ENCODE measurements at regions not wholly inside any gene's neighbourhood (a gene's known extent, or its start where the extent isn't known, plus 50 kb on each side); places are given as distances from the start of the nearest gene placed in this dataset.

- no peak for DNase-seq (ENCODE audit: low spot score)
- no peak for TF ChIP-seq CTCF (conservative IDR thresholded peaks at IDR 0.05; ENCODE audit: low read depth)
- H3K27ac ChIP-seq, result no peak overlapping the region
- CTCF ChIA-PET, result interaction anchor here (0.5 to 0.6 kb wide), 2 partner anchors 531 to 1833 kb away, joined by 3 read pairs; no protein-coding TSS in a partner anchor
- POLR2A ChIA-PET (ENCODE audit: low non-redundant PET), result no interaction called here
Observed at GRCh38 chr16:9462984-9463383, 371.5 kb downstream of the HAPSTR1 start.

GRCh38 chr16:9463461-9463860 is 372.0 kb downstream of the HAPSTR1 start:
- ChIA-PET CTCF (interaction anchor here (0.5 to 0.6 kb wide), 2 partner anchors 531 to 1834 kb away, joined by 3 read pairs; no protein-coding TSS in a partner anchor), POLR2A (ENCODE audit: low non-redundant PET) (no interaction called here)
- no peak for DNase-seq (ENCODE audit: low spot score)
- no peak for TF ChIP-seq CTCF (conservative IDR thresholded peaks at IDR 0.05; ENCODE audit: low read depth)
- no peak overlapping the region for H3K27ac ChIP-seq

GRCh38 chr16:9465161-9465560 is 373.7 kb downstream of the HAPSTR1 start:
- ChIA-PET CTCF (no interaction called here), POLR2A (ENCODE audit: low non-redundant PET) (no interaction called here)
- TF ChIP-seq CTCF (conservative IDR thresholded peaks at IDR 0.05; ENCODE audit: low read depth), result no peak
- no peak for DNase-seq (ENCODE audit: low spot score)
- no peak overlapping the region for H3K27ac ChIP-seq

- no peak for TF ChIP-seq CTCF (conservative IDR thresholded peaks at IDR 0.05; ENCODE audit: low read depth)
- DNase-seq (ENCODE audit: low spot score), result no peak
- ChIA-PET CTCF (no interaction called here), POLR2A (ENCODE audit: low non-redundant PET) (no interaction called here)
- no peak overlapping the region for H3K27ac ChIP-seq
Observed at GRCh38 chr16:9469512-9469911, 378.1 kb downstream of the HAPSTR1 start.

GRCh38 chr16:9476744-9477143 is 385.3 kb downstream of the HAPSTR1 start:
- no peak overlapping the region for H3K27ac ChIP-seq
- TF ChIP-seq CTCF (conservative IDR thresholded peaks at IDR 0.05; ENCODE audit: low read depth), result no peak
- ChIA-PET CTCF (no interaction called here), POLR2A (ENCODE audit: low non-redundant PET) (no interaction called here)
- DNase-seq (ENCODE audit: low spot score), result no peak

GRCh38 chr16:9479008-9479407 is 387.6 kb downstream of the HAPSTR1 start:
- ChIA-PET POLR2A (ENCODE audit: low non-redundant PET) (no interaction called here), CTCF (no interaction called here)
- no peak for TF ChIP-seq CTCF (conservative IDR thresholded peaks at IDR 0.05; ENCODE audit: low read depth)
- no peak for DNase-seq (ENCODE audit: low spot score)
- H3K27ac ChIP-seq, result no peak overlapping the region

- POLR2A ChIA-PET (ENCODE audit: low non-redundant PET), result no interaction called here
- no peak for TF ChIP-seq CTCF (conservative IDR thresholded peaks at IDR 0.05; ENCODE audit: low read depth)
- no peak for DNase-seq (ENCODE audit: low spot score)
- no peak overlapping the region for H3K27ac ChIP-seq
- CTCF ChIA-PET, result no interaction called here
Observed at GRCh38 chr16:9480503-9480902, 389.1 kb downstream of the HAPSTR1 start.
